ENCODE measurements at regions not wholly inside any gene's neighbourhood (a gene's known extent, or its start where the extent isn't known, plus 50 kb on each side); places are given as distances from the start of the nearest gene placed in this dataset.
A peak's percentile ranks its signal among the peaks of the same experiment; 100 is the strongest.

GRCh38 chr14:54193871-54194270, 202.9 kb upstream of the CDKN3 start:
- no peaks in the 10 kb centered on the region for H3K4me1 ChIP-seq (ENCODE audit: control insufficient read depth in 1 of 2, insufficient read depth in 2 of 2, low read length in 2 of 2)
- no peaks in the 10 kb centered on the region for H3K36me3 ChIP-seq (ENCODE audit: control insufficient read depth in 1 of 2, insufficient read depth in 2 of 2, low read length in 2 of 2)
- H3K27me3 ChIP-seq (ENCODE audit: low read depth, low read length) = no peaks in the 10 kb centered on the region
- peaks cover 0 to 2% of the 10 kb centered on the region in 2 donors for H3K9me3 ChIP-seq (ENCODE audit: control insufficient read depth in 1 of 2, low read length in 2 of 2)
- no peak overlapping the region for H3K27ac ChIP-seq (ENCODE audit: low read length)
- no peak overlapping the region for H3K4me3 ChIP-seq (ENCODE audit: low read depth in 1 of 2, low read length in 2 of 2)

GRCh38 chr14:54194501-54194900, 202.3 kb upstream of the CDKN3 start:
- Histone ChIP-seq H3K36me3 (ENCODE audit: control insufficient read depth in 1 of 2, insufficient read depth in 2 of 2, low read length in 2 of 2) (no peaks in the 10 kb centered on the region), H3K27ac (ENCODE audit: low read length) (no peak overlapping the region), H3K27me3 (ENCODE audit: low read depth, low read length) (no peaks in the 10 kb centered on the region), H3K9me3 (ENCODE audit: control insufficient read depth in 1 of 2, low read length in 2 of 2) (peaks cover 0 to 2% of the 10 kb centered on the region in 2 donors), H3K4me1 (ENCODE audit: control insufficient read depth in 1 of 2, insufficient read depth in 2 of 2, low read length in 2 of 2) (no peaks in the 10 kb centered on the region), H3K4me3 (ENCODE audit: low read depth in 1 of 2, low read length in 2 of 2) (no peak overlapping the region)

- Histone ChIP-seq H3K4me3 (ENCODE audit: low read depth in 1 of 2, low read length in 2 of 2) (no peak overlapping the region), H3K4me1 (ENCODE audit: control insufficient read depth in 1 of 2, insufficient read depth in 2 of 2, low read length in 2 of 2) (no peaks in the 10 kb centered on the region), H3K27me3 (ENCODE audit: low read depth, low read length) (no peaks in the 10 kb centered on the region), H3K27ac (ENCODE audit: low read length) (no peak overlapping the region), H3K9me3 (ENCODE audit: control insufficient read depth in 1 of 2, low read length in 2 of 2) (peaks cover 0 to 2% of the 10 kb centered on the region in 2 donors), H3K36me3 (ENCODE audit: control insufficient read depth in 1 of 2, insufficient read depth in 2 of 2, low read length in 2 of 2) (no peaks in the 10 kb centered on the region)
These were observed 199.4 kb upstream of the CDKN3 start for GRCh38 chr14:54197369-54197768.

- H3K36me3 ChIP-seq (ENCODE audit: control insufficient read depth in 1 of 2, insufficient read depth in 2 of 2, low read length in 2 of 2) = no peaks in the 10 kb centered on the region
- H3K9me3 ChIP-seq (ENCODE audit: control insufficient read depth in 1 of 2, low read length in 2 of 2) = peaks cover 0 to 2% of the 10 kb centered on the region in 2 donors
- H3K27me3 ChIP-seq (ENCODE audit: low read depth, low read length) = no peaks in the 10 kb centered on the region
- no peak overlapping the region for H3K27ac ChIP-seq (ENCODE audit: low read length)
- H3K4me1 ChIP-seq (ENCODE audit: control insufficient read depth in 1 of 2, insufficient read depth in 2 of 2, low read length in 2 of 2) = no peaks in the 10 kb centered on the region
- H3K4me3 ChIP-seq (ENCODE audit: low read depth in 1 of 2, low read length in 2 of 2) = no peak overlapping the region
These were observed 196.1 kb upstream of the CDKN3 start for GRCh38 chr14:54200726-54201125.

GRCh38 chr14:54202288-54202687, 194.5 kb upstream of the CDKN3 start:
- no peaks in the 10 kb centered on the region for H3K4me1 ChIP-seq (ENCODE audit: control insufficient read depth in 1 of 2, insufficient read depth in 2 of 2, low read length in 2 of 2)
- no peak overlapping the region for H3K27ac ChIP-seq (ENCODE audit: low read length)
- H3K4me3 ChIP-seq (ENCODE audit: low read depth in 1 of 2, low read length in 2 of 2) = no peak overlapping the region
- H3K36me3 ChIP-seq (ENCODE audit: control insufficient read depth in 1 of 2, insufficient read depth in 2 of 2, low read length in 2 of 2) = no peaks in the 10 kb centered on the region
- H3K9me3 ChIP-seq (ENCODE audit: control insufficient read depth in 1 of 2, low read length in 2 of 2) = peaks cover 0 to 2% of the 10 kb centered on the region in 2 donors
- no peaks in the 10 kb centered on the region for H3K27me3 ChIP-seq (ENCODE audit: low read depth, low read length)

- Histone ChIP-seq H3K27me3 (ENCODE audit: low read depth, low read length) (no peaks in the 10 kb centered on the region), H3K4me3 (ENCODE audit: low read depth in 1 of 2, low read length in 2 of 2) (no peak overlapping the region), H3K9me3 (ENCODE audit: control insufficient read depth in 1 of 2, low read length in 2 of 2) (no peaks in the 10 kb centered on the region), H3K4me1 (ENCODE audit: control insufficient read depth in 1 of 2, insufficient read depth in 2 of 2, low read length in 2 of 2) (no peaks in the 10 kb centered on the region), H3K27ac (ENCODE audit: low read length) (no peak overlapping the region), H3K36me3 (ENCODE audit: control insufficient read depth in 1 of 2, insufficient read depth in 2 of 2, low read length in 2 of 2) (no peaks in the 10 kb centered on the region)
These were observed 190.3 kb upstream of the CDKN3 start for GRCh38 chr14:54206516-54206915.

GRCh38 chr14:54207075-54207474, 189.7 kb upstream of the CDKN3 start:
- no peaks in the 10 kb centered on the region for H3K4me1 ChIP-seq (ENCODE audit: control insufficient read depth in 1 of 2, insufficient read depth in 2 of 2, low read length in 2 of 2)
- H3K27ac ChIP-seq (ENCODE audit: low read length) = no peak overlapping the region

GRCh38 chr14:54207476-54208462, 189.0 kb upstream of the CDKN3 start:
- H3K27ac ChIP-seq (ENCODE audit: low read length) = no peak overlapping the region
- no peaks in the 10 kb centered on the region for H3K4me1 ChIP-seq (ENCODE audit: control insufficient read depth in 1 of 2, insufficient read depth in 2 of 2, low read length in 2 of 2)
- H3K36me3 ChIP-seq (ENCODE audit: control insufficient read depth in 1 of 2, insufficient read depth in 2 of 2, low read length in 2 of 2) = no peaks in the 10 kb centered on the region
- no peak overlapping the region for H3K4me3 ChIP-seq (ENCODE audit: low read depth in 1 of 2, low read length in 2 of 2)
- no peaks in the 10 kb centered on the region for H3K9me3 ChIP-seq (ENCODE audit: control insufficient read depth in 1 of 2, low read length in 2 of 2)
- no peaks in the 10 kb centered on the region for H3K27me3 ChIP-seq (ENCODE audit: low read depth, low read length)

More at GRCh38 chr14:54207075-54207474, 189.7 kb upstream of the CDKN3 start:
- H3K9me3 ChIP-seq (ENCODE audit: control insufficient read depth in 1 of 2, low read length in 2 of 2) = no peaks in the 10 kb centered on the region
- H3K27me3 ChIP-seq (ENCODE audit: low read depth, low read length) = no peaks in the 10 kb centered on the region
- no peaks in the 10 kb centered on the region for H3K36me3 ChIP-seq (ENCODE audit: control insufficient read depth in 1 of 2, insufficient read depth in 2 of 2, low read length in 2 of 2)
- H3K4me3 ChIP-seq (ENCODE audit: low read depth in 1 of 2, low read length in 2 of 2) = no peak overlapping the region

GRCh38 chr14:54208751-54209150, 188.1 kb upstream of the CDKN3 start:
- Histone ChIP-seq H3K4me3 (ENCODE audit: low read depth in 1 of 2, low read length in 2 of 2) (no peak overlapping the region), H3K4me1 (ENCODE audit: control insufficient read depth in 1 of 2, insufficient read depth in 2 of 2, low read length in 2 of 2) (no peaks in the 10 kb centered on the region)

GRCh38 chr14:54209511-54210250, 187.1 kb upstream of the CDKN3 start:
- Histone ChIP-seq H3K36me3 (ENCODE audit: control insufficient read depth in 1 of 2, insufficient read depth in 2 of 2, low read length in 2 of 2) (no peaks in the 10 kb centered on the region), H3K4me1 (ENCODE audit: control insufficient read depth in 1 of 2, insufficient read depth in 2 of 2, low read length in 2 of 2) (no peaks in the 10 kb centered on the region)

More at GRCh38 chr14:54208751-54209150, 188.1 kb upstream of the CDKN3 start:
- H3K9me3 ChIP-seq (ENCODE audit: control insufficient read depth in 1 of 2, low read length in 2 of 2) = no peaks in the 10 kb centered on the region
- H3K36me3 ChIP-seq (ENCODE audit: control insufficient read depth in 1 of 2, insufficient read depth in 2 of 2, low read length in 2 of 2) = no peaks in the 10 kb centered on the region
- no peaks in the 10 kb centered on the region for H3K27me3 ChIP-seq (ENCODE audit: low read depth, low read length)
- no peak overlapping the region for H3K27ac ChIP-seq (ENCODE audit: low read length)

GRCh38 chr14:54211551-54212308, 185.1 kb upstream of the CDKN3 start:
- no peaks in the 10 kb centered on the region for H3K4me1 ChIP-seq (ENCODE audit: control insufficient read depth in 1 of 2, insufficient read depth in 2 of 2, low read length in 2 of 2)
- no peaks in the 10 kb centered on the region for H3K27me3 ChIP-seq (ENCODE audit: low read depth, low read length)
- no peaks in the 10 kb centered on the region for H3K36me3 ChIP-seq (ENCODE audit: control insufficient read depth in 1 of 2, insufficient read depth in 2 of 2, low read length in 2 of 2)
- no peak overlapping the region for H3K4me3 ChIP-seq (ENCODE audit: low read depth in 1 of 2, low read length in 2 of 2)
- peak overlapping the region; percentile 22 for H3K27ac ChIP-seq (ENCODE audit: low read length)
- H3K9me3 ChIP-seq (ENCODE audit: control insufficient read depth in 1 of 2, low read length in 2 of 2) = no peaks in the 10 kb centered on the region

More at GRCh38 chr14:54209511-54210250, 187.1 kb upstream of the CDKN3 start:
- Histone ChIP-seq H3K9me3 (ENCODE audit: control insufficient read depth in 1 of 2, low read length in 2 of 2) (no peaks in the 10 kb centered on the region), H3K27ac (ENCODE audit: low read length) (no peak overlapping the region), H3K4me3 (ENCODE audit: low read depth in 1 of 2, low read length in 2 of 2) (no peak overlapping the region), H3K27me3 (ENCODE audit: low read depth, low read length) (no peaks in the 10 kb centered on the region)
